SH-SY5Y (cell line): ENCODE measurements at regions not wholly inside any gene's neighbourhood (a gene's known extent, or its start where the extent isn't known, plus 50 kb on each side); places are given as distances from the start of the nearest gene placed in this dataset.

Source experiments
- GATA2 ChIP-seq: IDR thresholded peaks from 2 replicates; pipeline ENCODE4 v1.6.1; 2011; ENCODE audit warnings: mild to moderate bottlenecking, low read depth, low read length
- GATA3 ChIP-seq: IDR thresholded peaks from 2 replicates; pipeline ENCODE4 v1.6.1; 2011; ENCODE audit warnings: low read depth, mild to moderate bottlenecking, low read length, moderate library complexity

GRCh38 chr16:49089039-49089438 lies 192.6 kb downstream of the CBLN1 start:
- TF ChIP-seq GATA2 (no peak), GATA3 (no peak)
